MM.1S (cell line): ENCODE measurements at regions not wholly inside any gene's neighbourhood (a gene's known extent, or its start where the extent isn't known, plus 50 kb on each side); places are given as distances from the start of the nearest gene placed in this dataset.
"Not testable (repeated sequence)": the region's sequence is repeated elsewhere in the genome, so short reads cannot be mapped to it uniquely, and the experiment has no call there.

ENCODE experiments used
- DNase-seq: peaks from one replicate; pipeline ENCODE4 v3.0.0-alpha.2; 2015
- H2AFZ ChIP-seq: fragments of 300-600 bp; sonication (generic); 2 replicates; pipeline ENCODE4 v1.6.0; 2016; ENCODE audit warnings: antibody characterized with exemption, low read length
- H3F3A ChIP-seq: fragments of 300-600 bp; sonication (generic); 2 replicates; pipeline ENCODE4 v1.6.1; 2016; ENCODE audit warnings: mild to moderate bottlenecking, antibody characterized with exemption, low read length, moderate library complexity, mixed read lengths; ENCODE audit not compliant: insufficient read depth
- H3K27ac ChIP-seq: fragments of 300-600 bp; sonication (generic); 2 replicates; pipeline ENCODE4 v1.5.1; 2016; ENCODE audit warnings: mild to moderate bottlenecking, low read length
- H3K27me3 ChIP-seq: fragments of 300-600 bp; sonication (generic); replicated peaks from 2 replicates; pipeline ENCODE4 v1.6.0; 2016; ENCODE audit warnings: low read length; ENCODE audit not compliant: insufficient read depth
- H3K36me3 ChIP-seq: fragments of 300-600 bp; sonication (generic); replicated peaks from 2 replicates; pipeline ENCODE4 v1.6.1; 2016; ENCODE audit warnings: mild to moderate bottlenecking, low read length, mixed read lengths; ENCODE audit not compliant: insufficient read depth
- H3K4me1 ChIP-seq: fragments of 300-600 bp; sonication (generic); 2 replicates; pipeline ENCODE4 v1.6.1; 2016; ENCODE audit warnings: low read length, mixed read lengths
- H3K4me2 ChIP-seq: fragments of 300-600 bp; sonication (generic); 2 replicates; pipeline ENCODE4 v1.6.0; 2016; ENCODE audit warnings: low read depth, low read length
- H3K4me3 ChIP-seq: fragments of 300-600 bp; sonication (generic); 2 replicates; pipeline ENCODE4 v1.5.1; 2016; ENCODE audit warnings: low read length, mixed read lengths
- H3K79me2 ChIP-seq: fragments of 300-600 bp; sonication (generic); 2 replicates; pipeline ENCODE4 v1.6.1; 2016; ENCODE audit warnings: mixed run types, low read length, mixed read lengths
- H3K9ac ChIP-seq: fragments of 300-600 bp; sonication (generic); 2 replicates; pipeline ENCODE4 v1.6.1; 2016; ENCODE audit warnings: low read length, mixed read lengths
- H3K9me2 ChIP-seq: fragments of 300-600 bp; sonication (generic); replicated peaks from 2 replicates; pipeline ENCODE4 v1.6.1; 2016; ENCODE audit warnings: mild to moderate bottlenecking, low read length, mixed read lengths; ENCODE audit not compliant: insufficient read depth
- H3K9me3 ChIP-seq: fragments of 300-600 bp; sonication (generic); replicated peaks from 2 replicates; pipeline ENCODE4 v1.6.1; 2016; ENCODE audit warnings: mild to moderate bottlenecking, low read length, mixed read lengths; ENCODE audit not compliant: insufficient read depth
- H4K20me1 ChIP-seq: fragments of 300-600 bp; sonication (generic); 2 replicates; pipeline ENCODE4 v1.6.1; 2016; ENCODE audit warnings: mild to moderate bottlenecking, low read length, moderate library complexity, mixed read lengths; ENCODE audit not compliant: insufficient read depth

- not testable (repeated sequence) for H3K9me3 ChIP-seq, H3F3A ChIP-seq, DNase-seq, H2AFZ ChIP-seq, H3K79me2 ChIP-seq, H3K36me3 ChIP-seq, H3K9ac ChIP-seq, H3K4me1 ChIP-seq, H3K27me3 ChIP-seq, H3K4me3 ChIP-seq, H3K9me2 ChIP-seq, H3K4me2 ChIP-seq, H4K20me1 ChIP-seq, H3K27ac ChIP-seq
These were observed 133.7 kb downstream of the FAM72C start for GRCh38 chr1:143837924-143838597.

- H3K4me2 ChIP-seq, H3K4me1 ChIP-seq, H3K9me2 ChIP-seq, H3F3A ChIP-seq, H3K27ac ChIP-seq, H3K9me3 ChIP-seq, DNase-seq, H4K20me1 ChIP-seq, H3K27me3 ChIP-seq, H3K4me3 ChIP-seq, H3K79me2 ChIP-seq, H3K9ac ChIP-seq, H3K36me3 ChIP-seq, H2AFZ ChIP-seq: not testable (repeated sequence)
These were observed 138.4 kb downstream of the FAM72C start for GRCh38 chr1:143833376-143833775.

- H3F3A ChIP-seq, H3K27ac ChIP-seq, H3K9ac ChIP-seq, H3K4me2 ChIP-seq, H3K27me3 ChIP-seq, H4K20me1 ChIP-seq, H3K9me3 ChIP-seq, DNase-seq, H3K4me3 ChIP-seq, H3K79me2 ChIP-seq, H2AFZ ChIP-seq, H3K9me2 ChIP-seq, H3K4me1 ChIP-seq, H3K36me3 ChIP-seq: not testable (repeated sequence)
These were observed 139.4 kb downstream of the FAM72C start for GRCh38 chr1:143832379-143832716.

- not testable (repeated sequence) for DNase-seq, H3K4me2 ChIP-seq
These were observed 140.1 kb downstream of the FAM72C start for GRCh38 chr1:143831479-143832378.

GRCh38 chr1:143826162-143826561, 145.6 kb downstream of the FAM72C start:
- H3K36me3 ChIP-seq, DNase-seq, H3K9ac ChIP-seq, H3K9me2 ChIP-seq, H3K4me2 ChIP-seq, H3F3A ChIP-seq, H4K20me1 ChIP-seq, H3K4me1 ChIP-seq, H3K27me3 ChIP-seq, H3K4me3 ChIP-seq, H3K27ac ChIP-seq, H3K79me2 ChIP-seq, H2AFZ ChIP-seq, H3K9me3 ChIP-seq: not testable (repeated sequence)

More at GRCh38 chr1:143831479-143832378, 140.1 kb downstream of the FAM72C start:
- H3K9ac ChIP-seq, H3K27me3 ChIP-seq, H3F3A ChIP-seq, H4K20me1 ChIP-seq, H3K36me3 ChIP-seq, H3K9me2 ChIP-seq, H3K4me3 ChIP-seq, H2AFZ ChIP-seq, H3K79me2 ChIP-seq, H3K4me1 ChIP-seq, H3K9me3 ChIP-seq, H3K27ac ChIP-seq: not testable (repeated sequence)

GRCh38 chr1:143824266-143824665, 147.5 kb downstream of the FAM72C start:
- H2AFZ ChIP-seq, H4K20me1 ChIP-seq, H3K9me2 ChIP-seq, H3K27ac ChIP-seq, H3K4me1 ChIP-seq, H3K9me3 ChIP-seq, DNase-seq, H3F3A ChIP-seq, H3K36me3 ChIP-seq, H3K27me3 ChIP-seq, H3K79me2 ChIP-seq, H3K9ac ChIP-seq, H3K4me2 ChIP-seq, H3K4me3 ChIP-seq: not testable (repeated sequence)

GRCh38 chr1:143820058-143820457, 151.7 kb downstream of the FAM72C start:
- not testable (repeated sequence) for DNase-seq, H3K4me2 ChIP-seq, H3K27me3 ChIP-seq, H3K4me3 ChIP-seq, H3K79me2 ChIP-seq, H3K27ac ChIP-seq, H2AFZ ChIP-seq, H3F3A ChIP-seq, H4K20me1 ChIP-seq, H3K4me1 ChIP-seq, H3K9me2 ChIP-seq, H3K9me3 ChIP-seq, H3K9ac ChIP-seq, H3K36me3 ChIP-seq

GRCh38 chr1:143816369-143816768, 155.4 kb downstream of the FAM72C start:
- not testable (repeated sequence) for H2AFZ ChIP-seq, H3K9me2 ChIP-seq, H3K4me3 ChIP-seq, H3K9me3 ChIP-seq, H3K4me2 ChIP-seq, H3K27me3 ChIP-seq, H3K4me1 ChIP-seq, H3K9ac ChIP-seq, DNase-seq, H3K27ac ChIP-seq, H3K79me2 ChIP-seq, H3F3A ChIP-seq, H4K20me1 ChIP-seq, H3K36me3 ChIP-seq
